ENCODE measurements at regions not wholly inside any gene's neighbourhood (a gene's known extent, or its start where the extent isn't known, plus 50 kb on each side); places are given as distances from the start of the nearest gene placed in this dataset.

GRCh38 chr10:28959850-28960501 lies 282.7 kb downstream of the BAMBI start:
- peaks cover 0 to 8% (median 1%) of the 10 kb centered on the region in 7 donors for H3K9me3 Mint-ChIP-seq
- Histone ChIP-seq H4K20me1 (ENCODE audit: insufficient read depth, low read length) (no peaks in the 10 kb centered on the region), H3K27ac (ENCODE audit: low read depth in 1 of 2, low read length in 2 of 2) (no peak overlapping the region), H3K9ac (ENCODE audit: insufficient read depth, low read length, poor library complexity, severe bottlenecking) (no peak overlapping the region), H3K4me2 (replicated peaks; ENCODE audit: extremely low read depth, low read length, poor library complexity, severe bottlenecking) (no peak overlapping the region), H2AFZ (ENCODE audit: insufficient read depth, low read depth, low read length, poor library complexity, severe bottlenecking) (no peak overlapping the region), H3K36me3 (replicated peaks in 1 of 2; ENCODE audit: control insufficient read depth in 1 of 2, insufficient read depth in 2 of 2, low read length in 2 of 2) (no peaks in the 10 kb centered on the region), H3K79me2 (ENCODE audit: insufficient read depth, low read length) (no peaks in the 10 kb centered on the region), H3K4me1 (ENCODE audit: control insufficient read depth in 1 of 2, insufficient read depth in 2 of 2, low read length in 2 of 2) (no peaks in the 10 kb centered on the region), H3K27me3 (ENCODE audit: control insufficient read depth in 2 of 2, insufficient read depth in 2 of 2, low read length in 2 of 2) (no peaks in the 10 kb centered on the region), H3K9me3 (replicated peaks in 1 of 2; ENCODE audit: control insufficient read depth in 1 of 2, insufficient read depth in 1 of 2, low read length in 2 of 2) (no peaks in the 10 kb centered on the region), H3K4me3 (replicated peaks in 1 of 3; ENCODE audit: low read depth in 2 of 3, low read length in 3 of 3) (no peak overlapping the region)
- peak overlapping the region in 1 of 7 donors; percentile 41 for H3K27ac Mint-ChIP-seq
- TF ChIP-seq CTCF (IDR thresholded peaks at IDR 0.05), result no peak
- H3K4me3 Mint-ChIP-seq, result no peak overlapping the region
- intact Hi-C loops (cut with micrococcal nuclease), result no loop called here
- H3K27me3 Mint-ChIP-seq (ENCODE audit: low read depth in 3 of 3), result peaks cover 2 to 6% (median 2%) of the 10 kb centered on the region in 3 donors
- 90% methylated on average over 2 of the region's 7 CpGs for WGBS (ENCODE audit: insufficient coverage)
- DNase-seq, result no peak
- H3K36me3 Mint-ChIP-seq, result no peaks in the 10 kb centered on the region
- no peaks in the 10 kb centered on the region for H3K4me1 Mint-ChIP-seq

GRCh38 chr10:28962768-28963167 lies 285.4 kb downstream of the BAMBI start:
- Histone ChIP-seq H3K4me3 (replicated peaks in 1 of 3; ENCODE audit: low read depth in 2 of 3, low read length in 3 of 3) (no peak overlapping the region), H3K79me2 (ENCODE audit: insufficient read depth, low read length) (no peaks in the 10 kb centered on the region), H4K20me1 (ENCODE audit: insufficient read depth, low read length) (no peaks in the 10 kb centered on the region), H3K9ac (ENCODE audit: insufficient read depth, low read length, poor library complexity, severe bottlenecking) (no peak overlapping the region), H3K4me1 (ENCODE audit: control insufficient read depth in 1 of 2, insufficient read depth in 2 of 2, low read length in 2 of 2) (no peaks in the 10 kb centered on the region), H2AFZ (ENCODE audit: insufficient read depth, low read depth, low read length, poor library complexity, severe bottlenecking) (no peak overlapping the region), H3K27me3 (ENCODE audit: control insufficient read depth in 2 of 2, insufficient read depth in 2 of 2, low read length in 2 of 2) (no peaks in the 10 kb centered on the region), H3K36me3 (replicated peaks in 1 of 2; ENCODE audit: control insufficient read depth in 1 of 2, insufficient read depth in 2 of 2, low read length in 2 of 2) (no peaks in the 10 kb centered on the region), H3K9me3 (replicated peaks in 1 of 2; ENCODE audit: control insufficient read depth in 1 of 2, insufficient read depth in 1 of 2, low read length in 2 of 2) (no peaks in the 10 kb centered on the region), H3K27ac (ENCODE audit: low read depth in 1 of 2, low read length in 2 of 2) (no peak overlapping the region), H3K4me2 (replicated peaks; ENCODE audit: extremely low read depth, low read length, poor library complexity, severe bottlenecking) (no peak overlapping the region)
- peaks cover 0 to 5% (median 0%) of the 10 kb centered on the region in 7 donors for H3K9me3 Mint-ChIP-seq
- H3K36me3 Mint-ChIP-seq, result no peaks in the 10 kb centered on the region
- no peak for TF ChIP-seq CTCF (IDR thresholded peaks at IDR 0.05)
- WGBS (ENCODE audit: insufficient coverage), result no CpG with 5 or more reads among the region's 4 CpGs
- intact Hi-C loops (cut with micrococcal nuclease), result no loop called here
- no peak overlapping the region for H3K4me3 Mint-ChIP-seq
- H3K4me1 Mint-ChIP-seq, result no peaks in the 10 kb centered on the region
- no peak for DNase-seq
- H3K27ac Mint-ChIP-seq, result no peak overlapping the region
- peaks cover 2 to 6% (median 5%) of the 10 kb centered on the region in 3 donors for H3K27me3 Mint-ChIP-seq (ENCODE audit: low read depth in 3 of 3)
